ENCODE measurements at regions not wholly inside any gene's neighbourhood (a gene's known extent, or its start where the extent isn't known, plus 50 kb on each side); places are given as distances from the start of the nearest gene placed in this dataset.

DNA sequence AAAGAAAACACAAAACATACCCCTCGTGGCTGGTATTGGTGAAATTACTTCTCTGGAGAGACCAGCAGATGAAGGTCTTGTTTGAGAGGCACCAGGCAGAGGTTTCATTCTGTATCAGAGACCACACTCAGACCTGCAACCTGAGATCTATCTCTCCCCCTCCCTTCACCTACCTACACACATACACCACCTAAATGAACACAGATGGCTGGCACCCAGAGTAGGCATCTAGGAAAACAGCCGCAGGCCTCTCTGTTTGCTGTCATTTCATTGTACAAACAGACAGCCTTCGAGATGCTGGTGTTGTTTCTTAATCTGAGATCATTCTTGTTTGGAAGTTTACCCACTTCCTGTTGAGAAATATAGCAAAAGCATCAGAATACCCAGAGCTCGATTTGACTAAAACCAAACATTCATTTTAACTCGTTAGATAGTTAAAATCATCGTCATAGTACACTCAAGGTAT lies 173.9 kb upstream of the SLC25A13 start:
- H3K23ac ChIP-seq (ENCODE audit: insufficient read length, low read depth, low read length) = no peak overlapping the region
- H2BK20ac ChIP-seq (ENCODE audit: low read depth, low read length, poor library complexity, severe bottlenecking) = no peak overlapping the region
- TF ChIP-seq, protein P1, sequence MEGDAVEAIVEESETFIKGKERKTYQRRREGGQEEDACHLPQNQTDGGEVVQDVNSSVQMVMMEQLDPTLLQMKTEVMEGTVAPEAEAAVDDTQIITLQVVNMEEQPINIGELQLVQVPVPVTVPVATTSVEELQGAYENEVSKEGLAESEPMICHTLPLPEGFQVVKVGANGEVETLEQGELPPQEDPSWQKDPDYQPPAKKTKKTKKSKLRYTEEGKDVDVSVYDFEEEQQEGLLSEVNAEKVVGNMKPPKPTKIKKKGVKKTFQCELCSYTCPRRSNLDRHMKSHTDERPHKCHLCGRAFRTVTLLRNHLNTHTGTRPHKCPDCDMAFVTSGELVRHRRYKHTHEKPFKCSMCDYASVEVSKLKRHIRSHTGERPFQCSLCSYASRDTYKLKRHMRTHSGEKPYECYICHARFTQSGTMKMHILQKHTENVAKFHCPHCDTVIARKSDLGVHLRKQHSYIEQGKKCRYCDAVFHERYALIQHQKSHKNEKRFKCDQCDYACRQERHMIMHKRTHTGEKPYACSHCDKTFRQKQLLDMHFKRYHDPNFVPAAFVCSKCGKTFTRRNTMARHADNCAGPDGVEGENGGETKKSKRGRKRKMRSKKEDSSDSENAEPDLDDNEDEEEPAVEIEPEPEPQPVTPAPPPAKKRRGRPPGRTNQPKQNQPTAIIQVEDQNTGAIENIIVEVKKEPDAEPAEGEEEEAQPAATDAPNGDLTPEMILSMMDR (conservative IDR thresholded peaks at IDR 0.05) = no peak
- H2BK15ac ChIP-seq (ENCODE audit: low read depth, low read length) = no peak overlapping the region
- no peak overlapping the region for H3K14ac ChIP-seq (ENCODE audit: insufficient read depth, low read length)
- H3K4me1 Mint-ChIP-seq = peaks cover 3 to 4% of the 10 kb centered on the region in 2 experiments; a peak in 2 of 4 replicates
- H3K27me3 Mint-ChIP-seq (ENCODE audit: low read depth) = no peaks in the 10 kb centered on the region
- H3K56ac ChIP-seq (ENCODE audit: insufficient read length, low read depth, low read length) = no peak overlapping the region
- H4K5ac ChIP-seq (ENCODE audit: insufficient read length, low read depth, low read length) = no peak overlapping the region
- no peak overlapping the region for H4K91ac ChIP-seq (ENCODE audit: insufficient read length, low read depth, low read length)
- H3K27ac Mint-ChIP-seq = no peak overlapping the region
- H4K20me1 ChIP-seq (ENCODE audit: control insufficient read depth, insufficient read depth, insufficient read length) = no peaks in the 10 kb centered on the region
- no peaks in the 10 kb centered on the region for H3K23me2 ChIP-seq (ENCODE audit: insufficient read length, low read depth, low read length, poor library complexity, severe bottlenecking)
- H3K79me2 ChIP-seq (ENCODE audit: insufficient read depth, low read length) = no peaks in the 10 kb centered on the region
- no peak overlapping the region for H2BK120ac ChIP-seq (ENCODE audit: low read depth, low read length, poor library complexity, severe bottlenecking)
- no peak overlapping the region for H3T11ph ChIP-seq (ENCODE audit: low read length)
- H2AFZ ChIP-seq (ENCODE audit: low read length) = no peak overlapping the region
- H4K8ac ChIP-seq (replicated peaks; ENCODE audit: insufficient read length, low read depth, low read length) = no peak overlapping the region
- no CpG with 5 or more reads among the region's 6 CpGs for WGBS (ENCODE audit: extremely low coverage, insufficient read length, low lambda C conversion rate)
- no peak overlapping the region for H3K4me2 ChIP-seq (ENCODE audit: insufficient read depth, insufficient read length, low read length)
- no peaks in the 10 kb centered on the region for H3K36me3 Mint-ChIP-seq (ENCODE audit: insufficient read depth in 1 of 3, low read depth in 3 of 3)
- no peaks in the 10 kb centered on the region for H3K9me3 ChIP-seq (ENCODE audit: control insufficient read depth, low read depth, low read length)
- no peak overlapping the region for H3K27ac ChIP-seq (ENCODE audit: insufficient read length, low read depth, low read length)
- H2AK5ac ChIP-seq (ENCODE audit: insufficient read length, low read length) = no peak overlapping the region
- H3K79me1 ChIP-seq (ENCODE audit: insufficient read depth, low read depth, low read length, poor library complexity, severe bottlenecking) = no peaks in the 10 kb centered on the region
- no peaks in the 10 kb centered on the region for H3K9me3 Mint-ChIP-seq
- H3K4me1 ChIP-seq (ENCODE audit: insufficient read depth, low read length) = no peaks in the 10 kb centered on the region
- DNase-seq = no peak
- H3K27me3 ChIP-seq (ENCODE audit: insufficient read depth, low read length) = no peaks in the 10 kb centered on the region
- no peak overlapping the region for H3K9ac ChIP-seq (ENCODE audit: extremely low read depth, insufficient read length, low read length)
- H2BK12ac ChIP-seq (ENCODE audit: insufficient read length, low read depth, low read length) = no peak overlapping the region
- H2BK5ac ChIP-seq (ENCODE audit: insufficient read length, low read length) = no peak overlapping the region
- H3K4me3 Mint-ChIP-seq = no peak overlapping the region
- no peak overlapping the region for H3K18ac ChIP-seq (ENCODE audit: insufficient read length, low read depth, low read length)
- no peak overlapping the region for H3K4ac ChIP-seq (ENCODE audit: low read depth, low read length)
